SK-N-SH treated with all-trans-retinoic acid at 6 μM for 48 hours (cell line): ENCODE measurements at regions not wholly inside any gene's neighbourhood (a gene's known extent, or its start where the extent isn't known, plus 50 kb on each side); places are given as distances from the start of the nearest gene placed in this dataset.

Source experiments
- BACH2 ChIP-seq: fragments of 250-450 bp; sonication (Bioruptor Pico); IDR thresholded peaks from 2 replicates; pipeline ENCODE4 v1.9.0; 2021; ENCODE audit warnings: mild to moderate bottlenecking, borderline replicate concordance
- ISL1 ChIP-seq: fragments of 250-450 bp; sonication (Bioruptor Pico); IDR thresholded peaks from 2 replicates; pipeline ENCODE4 v2.1.2; 2022; ENCODE audit warnings: mild to moderate bottlenecking, moderate library complexity
- PATZ1 ChIP-seq: fragments of 250-450 bp; sonication (Bioruptor Pico); IDR thresholded peaks from 2 replicates; pipeline ENCODE4 v1.8.0; 2020; ENCODE audit warnings: mild to moderate bottlenecking, moderate library complexity, borderline replicate concordance

GRCh38 chr3:187989575-187990153 lies 164.3 kb upstream of the LPP start:
- TF ChIP-seq PATZ1 (no peak), BACH2 (no peak), ISL1 (CRISPR knock-in tag) (no peak)
